AG04450 (cell line): ENCODE measurements at regions not wholly inside any gene's neighbourhood (a gene's known extent, or its start where the extent isn't known, plus 50 kb on each side); places are given as distances from the start of the nearest gene placed in this dataset.

Experiments used
- CTCF ChIA-PET: fragments of 300-600, 350-600 bp; formaldehyde crosslinking; extraction: SDS; loops from one replicate; lab custom pipeline; 2022; ENCODE audit warnings: antibody characterized with exemption, inconsistent platforms; lab: Charles Lee
- POLR2A ChIA-PET: fragments of 350-600 bp; formaldehyde crosslinking; extraction: SDS; loops from one replicate; lab custom pipeline; 2021; ENCODE audit warnings: antibody characterized with exemption, inconsistent platforms; lab: Yijun Ruan, JAX
- DNase-seq: peaks from one replicate; pipeline ENCODE4 v3.0.0-alpha.2; 2011; ENCODE audit warnings: low read depth, low spot score
- H3K27ac ChIP-seq: one replicate; pipeline ENCODE4 v1.5.1; 2012; ENCODE audit warnings: low read depth, low read length, control low read depth
- H3K27me3 ChIP-seq: one replicate; pipeline ENCODE4 v1.6.0; 2012; ENCODE audit warnings: low read length; ENCODE audit not compliant: control insufficient read depth, insufficient read depth
- H3K4me3 ChIP-seq: 2 replicates; pipeline ENCODE4 v1.5.1; 2011; ENCODE audit warnings: mild to moderate bottlenecking, low read depth, low read length, control low read depth
- H3K9me3 ChIP-seq: 2 replicates; pipeline ENCODE4 v1.5.1; 2012; ENCODE audit warnings: low read length; ENCODE audit not compliant: control insufficient read depth, insufficient read depth
- TF ChIP-seq, protein P1 (sequence below): IDR thresholded peaks from 2 replicates; pipeline ENCODE4 v1.5.1; 2011; ENCODE audit warnings: low read depth, low read length, control low read depth, inconsistent platforms

DNA sequence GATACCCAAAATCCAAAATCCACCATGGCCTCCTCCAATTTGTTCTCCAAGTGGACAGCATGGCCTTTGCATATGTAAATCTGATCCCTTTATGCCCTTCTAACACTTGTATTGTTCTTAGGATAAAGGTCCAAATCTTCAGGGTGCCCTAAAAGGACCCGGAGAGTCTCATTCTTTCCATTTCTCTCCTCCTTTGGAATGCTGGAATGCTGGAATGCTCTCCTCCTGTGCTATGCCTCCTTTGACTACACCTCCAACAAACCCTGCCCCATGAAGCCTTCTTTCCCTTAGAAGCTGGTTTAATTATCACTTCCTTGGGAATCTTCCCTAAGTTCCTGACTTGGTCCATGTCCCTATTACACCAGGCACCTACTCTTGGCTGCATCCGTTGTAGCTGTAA, 484.8 kb upstream of the RUNX1 start:
- Histone ChIP-seq H3K9me3 (no peaks in the 10 kb centered on the region; the same call in 1 of the 2 replicates), H3K4me3 (no peak overlapping the region), H3K27me3 (no peaks in the 10 kb centered on the region), H3K27ac (no peak overlapping the region)
- DNase-seq = no peak
- ChIA-PET POLR2A (no interaction called here), CTCF (no interaction called here)
- TF ChIP-seq, protein P1, sequence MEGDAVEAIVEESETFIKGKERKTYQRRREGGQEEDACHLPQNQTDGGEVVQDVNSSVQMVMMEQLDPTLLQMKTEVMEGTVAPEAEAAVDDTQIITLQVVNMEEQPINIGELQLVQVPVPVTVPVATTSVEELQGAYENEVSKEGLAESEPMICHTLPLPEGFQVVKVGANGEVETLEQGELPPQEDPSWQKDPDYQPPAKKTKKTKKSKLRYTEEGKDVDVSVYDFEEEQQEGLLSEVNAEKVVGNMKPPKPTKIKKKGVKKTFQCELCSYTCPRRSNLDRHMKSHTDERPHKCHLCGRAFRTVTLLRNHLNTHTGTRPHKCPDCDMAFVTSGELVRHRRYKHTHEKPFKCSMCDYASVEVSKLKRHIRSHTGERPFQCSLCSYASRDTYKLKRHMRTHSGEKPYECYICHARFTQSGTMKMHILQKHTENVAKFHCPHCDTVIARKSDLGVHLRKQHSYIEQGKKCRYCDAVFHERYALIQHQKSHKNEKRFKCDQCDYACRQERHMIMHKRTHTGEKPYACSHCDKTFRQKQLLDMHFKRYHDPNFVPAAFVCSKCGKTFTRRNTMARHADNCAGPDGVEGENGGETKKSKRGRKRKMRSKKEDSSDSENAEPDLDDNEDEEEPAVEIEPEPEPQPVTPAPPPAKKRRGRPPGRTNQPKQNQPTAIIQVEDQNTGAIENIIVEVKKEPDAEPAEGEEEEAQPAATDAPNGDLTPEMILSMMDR = no peak

DNA sequence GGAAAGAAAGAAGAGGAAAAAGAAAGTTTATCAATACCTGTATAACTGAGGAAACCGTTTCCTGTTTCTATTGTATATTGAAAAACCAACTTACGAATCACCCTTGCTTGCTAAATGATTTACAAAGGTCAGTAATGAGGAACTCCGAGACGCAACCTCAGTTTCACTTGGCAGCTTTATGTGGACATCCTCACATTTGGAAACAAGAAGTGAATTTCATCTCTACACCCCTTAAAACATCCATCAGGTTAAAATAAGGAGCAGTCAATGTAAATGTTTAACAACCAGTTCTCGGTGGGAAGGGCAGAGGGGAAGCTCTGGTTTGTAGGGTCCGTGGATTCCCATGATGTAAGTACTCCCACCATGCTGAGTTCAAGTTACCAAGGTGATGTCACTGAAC, 481.7 kb upstream of the RUNX1 start:
- POLR2A ChIA-PET = no interaction called here
- H3K27ac ChIP-seq = no peak overlapping the region
- CTCF ChIA-PET = no interaction called here
- no peaks in the 10 kb centered on the region for H3K9me3 ChIP-seq
- H3K27me3 ChIP-seq = no peaks in the 10 kb centered on the region
- H3K4me3 ChIP-seq = no peak overlapping the region
- TF ChIP-seq, protein P1 = no peak
- no peak for DNase-seq

DNA sequence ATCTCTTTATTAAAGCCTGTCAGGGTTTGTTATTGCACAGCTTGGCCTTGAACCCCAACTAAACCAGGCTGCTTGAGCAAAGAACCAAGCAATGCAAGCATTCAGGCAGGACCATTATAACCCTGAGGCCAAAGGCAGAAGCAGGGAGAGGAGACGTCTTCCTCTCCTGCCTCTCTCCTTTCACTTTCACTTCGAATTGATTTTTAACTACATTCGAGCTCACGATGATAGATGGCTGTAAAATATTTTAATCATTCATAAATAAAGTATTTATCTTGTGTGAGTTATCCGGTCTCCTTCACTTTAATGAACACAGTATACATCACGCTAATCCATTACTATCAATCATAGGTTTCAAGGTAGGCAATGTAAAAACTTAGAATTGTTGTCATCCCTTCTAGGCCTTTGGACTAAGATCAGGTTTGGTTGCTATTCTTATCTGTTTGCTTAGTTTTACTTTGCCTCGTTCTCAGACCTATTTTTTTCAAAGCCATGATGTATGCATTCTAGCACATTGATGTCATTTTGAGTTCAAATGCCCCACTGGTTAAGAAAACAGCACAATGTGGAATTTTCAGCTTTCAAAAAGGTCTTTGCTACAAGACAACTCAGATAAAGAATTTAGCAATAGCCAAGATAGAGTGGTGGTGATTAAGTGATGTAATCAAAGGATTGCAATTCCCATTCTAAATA, 480.2 kb upstream of the RUNX1 start:
- no peaks in the 10 kb centered on the region for H3K9me3 ChIP-seq
- ChIA-PET POLR2A (no interaction called here), CTCF (no interaction called here)
- peak overlapping the region; percentile 52 for H3K4me3 ChIP-seq
- H3K27ac ChIP-seq = peak overlapping the region; percentile 59
- DNase-seq = peak; percentile 8
- H3K27me3 ChIP-seq = no peaks in the 10 kb centered on the region
- TF ChIP-seq, protein P1 = no peak

- TF ChIP-seq, protein P1 = no peak
- H3K4me3 ChIP-seq = peak overlapping the region; percentile 52
Observed at GRCh38 chr21:35528116-35529042, 479.3 kb upstream of the RUNX1 start.

DNA sequence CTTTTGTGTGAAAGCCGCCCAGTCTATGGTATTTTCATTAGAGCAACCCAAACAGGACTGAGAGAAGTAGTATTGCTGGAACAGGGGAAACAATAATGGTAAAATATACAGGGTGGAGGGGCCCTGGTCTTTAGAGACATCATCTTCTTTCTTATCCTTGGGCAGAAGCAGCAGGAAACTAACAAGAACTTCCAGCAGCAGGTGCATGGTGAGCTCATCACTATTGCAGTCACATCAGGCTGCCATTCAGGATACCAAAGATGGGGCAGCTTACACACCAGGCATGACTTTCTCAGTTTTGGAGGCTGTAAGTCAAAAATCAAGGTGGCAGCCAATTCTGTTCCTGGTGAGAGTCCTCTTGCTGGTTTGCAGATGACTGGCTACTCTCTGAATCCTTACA, 478.3 kb upstream of the RUNX1 start:
- no peak for DNase-seq
- ChIA-PET POLR2A (no interaction called here), CTCF (interaction anchor here (0.6 kb wide), 1 partner anchor 90 kb away, joined by 5 read pairs; no protein-coding TSS in a partner anchor)
- Histone ChIP-seq H3K27me3 (no peaks in the 10 kb centered on the region), H3K27ac (no peak overlapping the region), H3K4me3 (no peak overlapping the region), H3K9me3 (no peaks in the 10 kb centered on the region)
- TF ChIP-seq, protein P1 = no peak

More at GRCh38 chr21:35528116-35529042, 479.3 kb upstream of the RUNX1 start:
- Histone ChIP-seq H3K27me3 (no peaks in the 10 kb centered on the region), H3K9me3 (no peaks in the 10 kb centered on the region), H3K27ac (peak overlapping the region; percentile 59)
- POLR2A ChIA-PET = no interaction called here
- DNase-seq = no peak
- CTCF ChIA-PET = no interaction called here
